ENCODE measurements at regions not wholly inside any gene's neighbourhood (a gene's known extent, or its start where the extent isn't known, plus 50 kb on each side); places are given as distances from the start of the nearest gene placed in this dataset.

GRCh38 chr2:193502363-193503035 is 1307.8 kb upstream of the TMEFF2 start:
- DNase-seq (ENCODE audit: low read depth, low spot score) (no peak), FAIRE-seq (no peak), ATAC-seq (no peak)
- Histone ChIP-seq H3K27me3 (replicated peaks in 1 of 2; ENCODE audit: control insufficient read depth in 2 of 2, insufficient read depth in 2 of 2, low read length in 1 of 2) (no peaks in the 10 kb centered on the region), H3K79me2 (ENCODE audit: control insufficient read depth, insufficient read depth, low read length) (no peaks in the 10 kb centered on the region), H3K27ac (ENCODE audit: control insufficient read depth, insufficient read depth) (no peak overlapping the region), H4K20me1 (ENCODE audit: control insufficient read depth, insufficient read depth) (no peaks in the 10 kb centered on the region), H3K4me2 (ENCODE audit: control insufficient read depth, insufficient read depth) (no peak overlapping the region), H3K4me1 (ENCODE audit: control insufficient read depth, insufficient read depth, low read length) (no peaks in the 10 kb centered on the region), H3K36me3 (ENCODE audit: control insufficient read depth in 2 of 2, insufficient read depth in 2 of 2, low read length in 1 of 2) (no peaks in the 10 kb centered on the region), H3K9ac (ENCODE audit: control insufficient read depth, insufficient read depth, low read length) (no peak overlapping the region), H3K9me3 (replicated peaks; ENCODE audit: control insufficient read depth, insufficient read depth, low read length) (no peaks in the 10 kb centered on the region), H3K4me3 (no peak overlapping the region), H2AFZ (ENCODE audit: control insufficient read depth, low read depth, low read length) (no peak overlapping the region)
- POLR2A ChIA-PET = no interaction called here
- intact Hi-C loops (cut with micrococcal nuclease; ENCODE audit: unreplicated experiment) (no loop called here), in situ Hi-C loops (cut with MboI) (no loop called here)
- SMC1A ChIA-PET (ENCODE audit: uncharacterized antibody, unreplicated experiment) = interaction anchor here (0.8 to 1.5 kb wide), 4 partner anchors 11 to 82 kb away, joined by 3 to 5 read pairs (median 4); no protein-coding TSS in a partner anchor
- WGBS (ENCODE audit: insufficient coverage, insufficient replicate concordance, low lambda C conversion rate, missing lambda C conversion rate) = 67% methylated on average over 26 of the region's 42 CpGs
- RAD21 ChIA-PET (ENCODE audit: unreplicated experiment) = interaction anchor here (0.8 kb wide), 1 partner anchor 82 kb away, joined by 4 read pairs; no protein-coding TSS in a partner anchor
- no peak for TF ChIP-seq RUNX3 (IDR thresholded peaks at IDR 0.05; ENCODE audit: low read length)
- TF ChIP-seq ZBTB40 (IDR thresholded peaks at IDR 0.05; ENCODE audit: borderline replicate concordance) = no peak
- no peak for TF ChIP-seq SUPT20H (IDR thresholded peaks at IDR 0.05; ENCODE audit: borderline replicate concordance, control insufficient read depth, low read depth, low read length)
- TF ChIP-seq RBBP5 (conservative IDR thresholded peaks at IDR 0.05) = no peak
- no peak for TF ChIP-seq TCF12 (IDR thresholded peaks at IDR 0.05; ENCODE audit: low read depth, low read length)
- no peak for TF ChIP-seq IRF5 (IDR thresholded peaks at IDR 0.05; ENCODE audit: borderline replicate concordance)
- TF ChIP-seq NFYA (IDR thresholded peaks at IDR 0.05; ENCODE audit: borderline replicate concordance, low read depth, low read length) = no peak
- TF ChIP-seq ZBED1 (IDR thresholded peaks at IDR 0.05; ENCODE audit: borderline replicate concordance) = no peak
- CTCF ChIA-PET = interaction anchor here (1.3 to 1.8 kb wide), 2 partner anchors 82 to 461 kb away, joined by 3 to 11 read pairs; no protein-coding TSS in a partner anchor
- no TSS peak for BruUV-seq (replicated peaks)

Data from GM12878 (cell line).